Activated CD8-positive, alpha-beta T cell treated with anti-CD3 and anti-CD28 coated beads for 36 hours (primary cell): ENCODE measurements at regions not wholly inside any gene's neighbourhood (a gene's known extent, or its start where the extent isn't known, plus 50 kb on each side); places are given as distances from the start of the nearest gene placed in this dataset.

ENCODE experiments used
- ATAC-seq: fragments of 200-7000 bp; cut with Tn5 transposase; one replicate; pipeline ENCODE4 v1.10.0; 2021; ENCODE audit warnings: mild to moderate bottlenecking, moderate library complexity
- CTCF ChIA-PET: fragments of 350-600 bp; sonication (Branson Sonifier 250); formaldehyde crosslinking; loops from one replicate; lab custom pipeline; 2021; ENCODE audit warnings: antibody characterized with exemption; lab: Charles Lee
- POLR2A ChIA-PET: fragments of 350-600 bp; sonication (Branson Sonifier 250); formaldehyde crosslinking; loops from one replicate; lab custom pipeline; 2021; ENCODE audit warnings: antibody characterized with exemption; lab: Charles Lee
- DNase-seq: peaks from one replicate; pipeline ENCODE4 v3.0.0-alpha.2; 2020
- H3K27ac Mint-ChIP-seq: one replicate; pipeline ENCODE4 v1.8.0; 2021; ENCODE audit warnings: mild to moderate bottlenecking, mixed read lengths
- H3K27me3 Mint-ChIP-seq: one replicate; pipeline ENCODE4 v1.8.0; 2021; ENCODE audit warnings: mixed read lengths
- H3K36me3 Mint-ChIP-seq: one replicate; pipeline ENCODE4 v1.8.0; 2021; ENCODE audit warnings: low read depth, mixed read lengths
- H3K4me1 Mint-ChIP-seq: one replicate; pipeline ENCODE4 v1.8.0; 2021; ENCODE audit warnings: low read depth, mixed read lengths
- H3K4me3 Mint-ChIP-seq: one replicate; pipeline ENCODE4 v1.8.0; 2021; ENCODE audit warnings: mild to moderate bottlenecking, moderate library complexity, mixed read lengths
- H3K9me3 Mint-ChIP-seq: one replicate; pipeline ENCODE4 v1.8.0; 2021; ENCODE audit warnings: mixed read lengths
- CTCF ChIP-seq: fragments of 200-600 bp; IDR thresholded peaks from one replicate; pipeline ENCODE4 v1.8.0; 2022; ENCODE audit warnings: antibody characterized with exemption, mild to moderate bottlenecking
- intact Hi-C: fragments of 100-400 bp; cut with micrococcal nuclease; formaldehyde crosslinking; loops from one replicate; pipeline ENCODE4 v1.10.0; 2022

- ATAC-seq: no peak
- H3K27me3 Mint-ChIP-seq: no peaks in the 10 kb centered on the region
- no peak overlapping the region for H3K4me3 Mint-ChIP-seq
- peaks cover 2% of the 10 kb centered on the region for H3K4me1 Mint-ChIP-seq
- intact Hi-C loops: no loop called here
- H3K36me3 Mint-ChIP-seq: no peaks in the 10 kb centered on the region
- no peak for DNase-seq
- no peak for TF ChIP-seq CTCF
- POLR2A ChIA-PET: no interaction called here
- no peak overlapping the region for H3K27ac Mint-ChIP-seq
- CTCF ChIA-PET: interaction anchor here (0.7 kb wide), 1 partner anchor 135 kb away, joined by 3 read pairs; no protein-coding TSS in a partner anchor
- H3K9me3 Mint-ChIP-seq: no peaks in the 10 kb centered on the region
These were observed 170.3 kb downstream of the MOSPD2 start for GRCh38 chrX:15043538-15043937.

- no peak overlapping the region for H3K4me3 Mint-ChIP-seq
- DNase-seq (no peak), ATAC-seq (no peak)
- ChIA-PET CTCF (no interaction called here), POLR2A (no interaction called here)
- no peak for TF ChIP-seq CTCF
- H3K36me3 Mint-ChIP-seq: no peaks in the 10 kb centered on the region
- H3K4me1 Mint-ChIP-seq: peaks cover 11% of the 10 kb centered on the region
- intact Hi-C loops: no loop called here
- no peak overlapping the region for H3K27ac Mint-ChIP-seq
- no peaks in the 10 kb centered on the region for H3K27me3 Mint-ChIP-seq
- no peaks in the 10 kb centered on the region for H3K9me3 Mint-ChIP-seq
These were observed 160.7 kb downstream of the MOSPD2 start for GRCh38 chrX:15033917-15034316.

GRCh38 chrX:15017491-15017890 is 144.3 kb downstream of the MOSPD2 start:
- H3K27me3 Mint-ChIP-seq: no peaks in the 10 kb centered on the region
- DNase-seq (no peak), ATAC-seq (no peak)
- no peaks in the 10 kb centered on the region for H3K9me3 Mint-ChIP-seq
- H3K4me1 Mint-ChIP-seq: no peaks in the 10 kb centered on the region
- POLR2A ChIA-PET: no interaction called here
- CTCF ChIA-PET: no interaction called here
- TF ChIP-seq CTCF: no peak
- no peaks in the 10 kb centered on the region for H3K36me3 Mint-ChIP-seq
- intact Hi-C loops: no loop called here
- no peak overlapping the region for H3K4me3 Mint-ChIP-seq
- no peak overlapping the region for H3K27ac Mint-ChIP-seq

GRCh38 chrX:15016051-15016450 is 142.8 kb downstream of the MOSPD2 start:
- intact Hi-C loops: no loop called here
- POLR2A ChIA-PET: no interaction called here

GRCh38 chrX:15014281-15014680 is 141.1 kb downstream of the MOSPD2 start:
- Mint-ChIP-seq H3K9me3 (no peaks in the 10 kb centered on the region), H3K27ac (no peak overlapping the region), H3K27me3 (no peaks in the 10 kb centered on the region), H3K4me1 (no peaks in the 10 kb centered on the region), H3K4me3 (no peak overlapping the region), H3K36me3 (no peaks in the 10 kb centered on the region)
- no peak for DNase-seq
- POLR2A ChIA-PET: no interaction called here
- TF ChIP-seq CTCF: no peak
- ATAC-seq: no peak
- CTCF ChIA-PET: no interaction called here
- intact Hi-C loops: no loop called here

More at GRCh38 chrX:15016051-15016450, 142.8 kb downstream of the MOSPD2 start:
- TF ChIP-seq CTCF: no peak
- Mint-ChIP-seq H3K27me3 (no peaks in the 10 kb centered on the region), H3K27ac (no peak overlapping the region), H3K4me1 (no peaks in the 10 kb centered on the region), H3K36me3 (no peaks in the 10 kb centered on the region), H3K9me3 (no peaks in the 10 kb centered on the region), H3K4me3 (no peak overlapping the region)
- CTCF ChIA-PET: no interaction called here
- ATAC-seq (no peak), DNase-seq (no peak)
